Right lobe of liver (tissue), 6 donors: ENCODE measurements at regions not wholly inside any gene's neighbourhood (a gene's known extent, or its start where the extent isn't known, plus 50 kb on each side); places are given as distances from the start of the nearest gene placed in this dataset.

Experiments used
- ATAC-seq, 4 donors: fragments of 200-7000 bp; cut with Tn5 transposase; one replicate each; pipeline ENCODE4 v1.9.1; 2020; ENCODE audit warnings: mild to moderate bottlenecking in 4 of 4, moderate library complexity in 4 of 4
- DNase-seq, 3 donors: peaks; one replicate each; pipeline ENCODE4 v3.0.0-alpha.2; 2020
- H3K27ac ChIP-seq, 3 donors: fragments of 200-600 bp; one replicate each; pipeline ENCODE4 v1.8.0; 2022
- H3K27me3 ChIP-seq, 2 donors: fragments of 200-600 bp; one replicate each; pipeline ENCODE4 v1.8.0; 2022
- H3K36me3 ChIP-seq, 4 donors: fragments of 200-600 bp; sonication (generic) in 1 of 4; one replicate each; pipeline versions ENCODE4 v1.5.1 to v1.8.0; 2017 to 2022; ENCODE audit warnings: control low read depth in 1 of 4
- H3K4me1 ChIP-seq, 4 donors: fragments of 200-600 bp; sonication (generic) in 1 of 4; one replicate each; pipeline versions ENCODE4 v1.5.1 to v1.8.0; 2017 to 2022; ENCODE audit warnings: control low read depth in 1 of 4
- H3K4me3 ChIP-seq, 3 donors: fragments of 200-600 bp; one replicate each; pipeline ENCODE4 v1.8.0; 2022
- H3K9me3 ChIP-seq, 4 donors: fragments of 200-600 bp; sonication (generic) in 1 of 4; one replicate each; pipeline versions ENCODE4 v1.5.1 to v1.8.0; 2017 to 2022; ENCODE audit warnings: control low read depth in 1 of 4
- POLR2A ChIP-seq: fragments of 450-650 bp; IDR thresholded peaks from one replicate; pipeline ENCODE4 v1.6.1; 2017; ENCODE audit warnings: antibody characterized with exemption, mild to moderate bottlenecking
- WGBS: methylation state at CpG from one replicate; pipeline ENCODE4 v1.1.6; 2018; ENCODE audit warnings: low coverage, low lambda C conversion rate; ENCODE audit not compliant: insufficient coverage; ENCODE audit errors: missing lambda C conversion rate; 5-methylcytosine and 5-hydroxymethylcytosine counted together
- intact Hi-C, 2 donors: fragments of 100-400 bp; cut with DNase I; formaldehyde crosslinking; loops; one replicate each; pipeline versions ENCODE4 v1.11.2 to v1.14.1; 2022
- TF ChIP-seq, protein P1 (sequence below), 4 donors: fragments of 200-600 bp in 3 of 4; fragments of 450-650 bp in 1 of 4; IDR thresholded peaks; one replicate each; pipeline versions ENCODE4 v1.5.1 to v1.8.0; 2016 to 2022; ENCODE audit warnings: antibody characterized with exemption in 4 of 4, mild to moderate bottlenecking in 2 of 4
- donor health status: DM: no; HTN: yes; CAD: no.
- donor health status: DM: no; HTN: no; CAD: no.
- donor health status: DM: no; HTN: no; CAD: no.
- donor health status: DM: no; HTN: yes; CAD: no.
- donor health status: DM: no; HTN: yes; CAD: no.

DNA sequence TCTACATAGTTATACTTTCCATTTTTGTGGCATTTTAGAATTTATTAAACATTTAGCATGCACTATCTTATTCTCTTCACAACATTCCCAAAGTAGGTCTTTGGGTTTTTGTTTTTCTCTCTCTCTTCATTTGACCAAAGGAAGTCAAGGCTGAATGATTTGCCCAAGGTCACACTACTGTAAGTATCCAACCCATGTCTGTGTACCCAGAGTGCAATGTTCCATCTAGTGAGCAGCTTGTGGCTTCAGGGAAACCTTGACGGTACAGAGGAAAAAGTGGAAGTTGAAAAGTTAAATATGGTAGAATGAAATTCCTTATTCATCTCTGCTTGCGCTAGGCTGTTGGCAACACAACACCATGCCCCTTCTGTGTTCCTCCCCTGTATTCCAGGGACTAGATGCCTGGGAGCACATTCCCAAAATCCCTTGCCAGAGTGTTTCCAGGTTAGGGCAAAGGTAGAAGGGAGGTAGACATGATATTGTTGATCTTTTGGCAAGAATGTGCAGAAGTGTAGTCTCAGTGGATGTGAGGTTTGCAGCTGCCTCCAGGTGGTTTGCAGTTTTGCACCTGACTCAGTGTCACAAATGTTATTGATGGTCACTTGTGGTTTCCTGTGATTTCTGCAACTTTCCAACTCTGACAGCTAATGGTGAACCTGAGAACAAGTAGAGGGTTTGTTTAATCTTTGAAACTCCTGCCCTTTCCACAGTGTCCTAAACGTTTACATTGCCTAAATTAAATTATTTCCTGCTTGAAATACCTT is 196.7 kb downstream of the RMST start:
- H3K27ac ChIP-seq = no peak overlapping the region
- no peaks in the 10 kb centered on the region for H3K36me3 ChIP-seq
- no peaks in the 10 kb centered on the region for H3K4me1 ChIP-seq
- no peaks in the 10 kb centered on the region for H3K27me3 ChIP-seq
- no peaks in the 10 kb centered on the region for H3K9me3 ChIP-seq
- ATAC-seq (no peak), DNase-seq (no peak)
- no peak for TF ChIP-seq POLR2A
- WGBS = 20% methylated on average over 3 of the region's 3 CpGs
- intact Hi-C loops = no loop called here
- no peak overlapping the region for H3K4me3 ChIP-seq

DNA sequence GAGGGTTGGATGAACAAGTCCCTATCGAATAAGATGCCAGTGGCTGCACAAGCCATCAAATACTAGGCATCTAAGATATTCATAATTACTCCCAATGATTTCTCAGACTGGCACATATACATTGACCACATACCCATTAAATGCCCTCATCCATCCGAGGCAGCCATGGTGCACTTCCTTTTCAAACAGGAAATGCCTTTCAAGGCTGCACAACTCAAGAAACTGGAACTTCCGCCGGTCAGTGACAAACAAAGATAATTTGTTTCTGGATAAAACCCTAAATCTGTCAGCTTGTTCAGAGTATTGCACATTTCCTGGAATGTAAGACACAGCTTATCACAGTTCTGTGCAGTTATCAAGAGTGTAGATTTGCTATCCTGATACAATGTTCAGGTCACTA is 203.7 kb downstream of the RMST start:
- Histone ChIP-seq H3K27ac (no peak overlapping the region), H3K4me3 (no peak overlapping the region), H3K27me3 (no peaks in the 10 kb centered on the region), H3K4me1 (no peaks in the 10 kb centered on the region), H3K9me3 (no peaks in the 10 kb centered on the region), H3K36me3 (no peaks in the 10 kb centered on the region)
- no peak for DNase-seq
- intact Hi-C loops = no loop called here
- 42% methylated on average over 3 of the region's 4 CpGs for WGBS
- no peak for TF ChIP-seq POLR2A
- TF ChIP-seq, protein P1, sequence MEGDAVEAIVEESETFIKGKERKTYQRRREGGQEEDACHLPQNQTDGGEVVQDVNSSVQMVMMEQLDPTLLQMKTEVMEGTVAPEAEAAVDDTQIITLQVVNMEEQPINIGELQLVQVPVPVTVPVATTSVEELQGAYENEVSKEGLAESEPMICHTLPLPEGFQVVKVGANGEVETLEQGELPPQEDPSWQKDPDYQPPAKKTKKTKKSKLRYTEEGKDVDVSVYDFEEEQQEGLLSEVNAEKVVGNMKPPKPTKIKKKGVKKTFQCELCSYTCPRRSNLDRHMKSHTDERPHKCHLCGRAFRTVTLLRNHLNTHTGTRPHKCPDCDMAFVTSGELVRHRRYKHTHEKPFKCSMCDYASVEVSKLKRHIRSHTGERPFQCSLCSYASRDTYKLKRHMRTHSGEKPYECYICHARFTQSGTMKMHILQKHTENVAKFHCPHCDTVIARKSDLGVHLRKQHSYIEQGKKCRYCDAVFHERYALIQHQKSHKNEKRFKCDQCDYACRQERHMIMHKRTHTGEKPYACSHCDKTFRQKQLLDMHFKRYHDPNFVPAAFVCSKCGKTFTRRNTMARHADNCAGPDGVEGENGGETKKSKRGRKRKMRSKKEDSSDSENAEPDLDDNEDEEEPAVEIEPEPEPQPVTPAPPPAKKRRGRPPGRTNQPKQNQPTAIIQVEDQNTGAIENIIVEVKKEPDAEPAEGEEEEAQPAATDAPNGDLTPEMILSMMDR (IDR thresholded peaks at IDR 0.05) = no peak
- no peak for ATAC-seq

DNA sequence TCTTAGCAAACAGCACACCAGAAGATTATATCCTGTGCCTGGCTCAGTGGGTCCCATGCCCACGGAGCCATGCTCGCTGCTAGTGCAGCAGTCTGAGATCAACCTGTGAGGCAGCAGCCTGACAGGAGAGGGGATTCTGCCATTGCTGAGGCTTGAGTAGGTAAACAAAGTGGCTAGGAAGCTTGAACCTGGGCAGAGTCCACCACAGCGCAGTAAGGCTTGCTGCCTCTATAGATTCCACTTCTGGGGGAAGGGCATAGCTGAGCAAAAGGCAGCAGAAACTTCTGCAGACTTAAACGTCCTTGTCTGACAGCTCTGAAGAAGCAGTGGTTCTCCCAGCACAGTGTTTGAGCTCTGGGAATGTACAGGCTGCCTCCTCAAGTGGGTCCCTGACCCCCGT is 210.3 kb downstream of the RMST start:
- Histone ChIP-seq H3K27me3 (no peaks in the 10 kb centered on the region), H3K9me3 (no peaks in the 10 kb centered on the region), H3K4me3 (no peak overlapping the region), H3K36me3 (no peaks in the 10 kb centered on the region), H3K4me1 (no peaks in the 10 kb centered on the region), H3K27ac (no peak overlapping the region)
- no peak for TF ChIP-seq POLR2A
- TF ChIP-seq, protein P1 (IDR thresholded peaks at IDR 0.05) = no peak
- 0% methylated on average over 2 of the region's 5 CpGs for WGBS
- DNase-seq = no peak
- no peak for ATAC-seq
- intact Hi-C loops = no loop called here

DNA sequence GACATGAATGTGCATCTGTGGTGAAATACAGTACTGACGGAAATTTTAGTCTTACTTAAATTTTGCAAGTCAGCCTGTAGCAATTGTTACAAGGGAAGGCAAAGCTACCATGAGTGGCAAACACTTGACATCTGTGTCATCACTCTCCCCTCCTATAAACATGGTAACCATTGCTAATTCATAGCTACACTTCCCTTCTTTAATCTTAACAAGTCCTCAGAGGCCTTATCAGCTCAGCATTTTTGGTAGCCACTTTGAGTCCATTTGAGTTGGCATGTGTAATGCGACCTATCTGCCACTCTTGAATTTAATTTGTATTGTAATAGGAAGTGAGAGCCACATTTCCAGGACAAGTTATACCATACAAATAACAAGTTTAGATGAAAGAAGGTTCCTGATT is 218.1 kb downstream of the RMST start:
- TF ChIP-seq, protein P1 (IDR thresholded peaks at IDR 0.05) = no peak
- TF ChIP-seq POLR2A = no peak
- no peak overlapping the region for H3K27ac ChIP-seq
- no peaks in the 10 kb centered on the region for H3K9me3 ChIP-seq
- intact Hi-C loops = no loop called here
- 87% methylated on average over 2 of the region's 2 CpGs for WGBS
- H3K27me3 ChIP-seq = no peaks in the 10 kb centered on the region
- no peaks in the 10 kb centered on the region for H3K36me3 ChIP-seq
- DNase-seq (no peak), ATAC-seq (no peak)
- H3K4me1 ChIP-seq = peaks cover 0 to 7% (median 0%) of the 10 kb centered on the region in 4 donors
- no peak overlapping the region for H3K4me3 ChIP-seq

DNA sequence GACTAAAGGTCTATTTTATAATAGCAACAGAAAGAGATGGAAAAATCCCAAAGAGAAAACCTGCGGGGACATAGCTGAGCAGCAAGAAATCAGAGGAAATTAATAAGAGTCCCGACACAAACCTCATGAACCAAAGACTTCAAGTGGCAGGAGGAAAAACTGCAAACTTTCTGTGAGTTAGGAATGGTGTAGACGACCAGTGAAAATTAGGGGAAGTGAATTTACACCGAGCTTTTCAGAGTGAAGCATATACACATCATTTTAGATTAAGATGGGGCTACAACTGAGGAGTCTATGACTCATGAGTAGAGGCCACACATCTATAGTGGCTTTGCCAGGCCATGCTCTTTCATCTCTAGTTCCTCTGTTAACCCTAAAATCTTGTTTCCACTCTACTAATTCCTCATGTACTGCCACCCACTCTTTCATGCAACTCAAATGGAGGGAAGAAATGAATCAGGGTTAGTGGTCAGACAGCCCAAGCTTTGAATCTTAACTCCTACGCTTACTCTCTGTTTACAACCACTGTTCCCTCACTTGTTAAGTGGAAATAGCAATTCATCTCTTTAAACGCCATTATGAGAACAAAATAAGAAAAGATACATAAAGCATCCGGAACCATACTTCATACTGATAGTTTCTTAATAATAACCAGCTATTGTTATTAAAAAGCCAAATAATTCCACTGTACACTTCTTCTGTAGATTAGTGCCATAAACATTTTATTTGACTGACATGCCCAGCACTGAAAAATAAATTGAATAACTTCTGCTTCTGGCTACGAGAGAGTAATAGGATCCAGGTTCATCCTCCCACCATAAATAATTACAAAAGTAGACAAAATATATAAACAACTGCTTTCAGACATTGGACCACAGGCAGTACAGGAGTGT is 219.3 kb downstream of the RMST start:
- DNase-seq (no peak), ATAC-seq (no peak)
- no peaks in the 10 kb centered on the region for H3K36me3 ChIP-seq
- 76% methylated on average over 8 of the region's 8 CpGs for WGBS
- H3K4me1 ChIP-seq = peaks cover 0 to 7% (median 0%) of the 10 kb centered on the region in 4 donors
- no peaks in the 10 kb centered on the region for H3K9me3 ChIP-seq
- H3K27ac ChIP-seq = no peak overlapping the region
- TF ChIP-seq POLR2A = no peak
- TF ChIP-seq, protein P1 (IDR thresholded peaks at IDR 0.05) = no peak
- H3K27me3 ChIP-seq = no peaks in the 10 kb centered on the region
- intact Hi-C loops = no loop called here
- H3K4me3 ChIP-seq = no peak overlapping the region
